ENCODE measurements at regions not wholly inside any gene's neighbourhood (a gene's known extent, or its start where the extent isn't known, plus 50 kb on each side); places are given as distances from the start of the nearest gene placed in this dataset.

- TF ChIP-seq, protein P1, sequence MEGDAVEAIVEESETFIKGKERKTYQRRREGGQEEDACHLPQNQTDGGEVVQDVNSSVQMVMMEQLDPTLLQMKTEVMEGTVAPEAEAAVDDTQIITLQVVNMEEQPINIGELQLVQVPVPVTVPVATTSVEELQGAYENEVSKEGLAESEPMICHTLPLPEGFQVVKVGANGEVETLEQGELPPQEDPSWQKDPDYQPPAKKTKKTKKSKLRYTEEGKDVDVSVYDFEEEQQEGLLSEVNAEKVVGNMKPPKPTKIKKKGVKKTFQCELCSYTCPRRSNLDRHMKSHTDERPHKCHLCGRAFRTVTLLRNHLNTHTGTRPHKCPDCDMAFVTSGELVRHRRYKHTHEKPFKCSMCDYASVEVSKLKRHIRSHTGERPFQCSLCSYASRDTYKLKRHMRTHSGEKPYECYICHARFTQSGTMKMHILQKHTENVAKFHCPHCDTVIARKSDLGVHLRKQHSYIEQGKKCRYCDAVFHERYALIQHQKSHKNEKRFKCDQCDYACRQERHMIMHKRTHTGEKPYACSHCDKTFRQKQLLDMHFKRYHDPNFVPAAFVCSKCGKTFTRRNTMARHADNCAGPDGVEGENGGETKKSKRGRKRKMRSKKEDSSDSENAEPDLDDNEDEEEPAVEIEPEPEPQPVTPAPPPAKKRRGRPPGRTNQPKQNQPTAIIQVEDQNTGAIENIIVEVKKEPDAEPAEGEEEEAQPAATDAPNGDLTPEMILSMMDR (IDR thresholded peaks at IDR 0.05): no peak
- TF ChIP-seq POLR2A (IDR thresholded peaks at IDR 0.05): no peak
Observed at GRCh38 chr7:67413670-67414069, 417.0 kb downstream of the TYW1 start.
